Thyroid gland (tissue), 4 donors: ENCODE measurements at regions not wholly inside any gene's neighbourhood (a gene's known extent, or its start where the extent isn't known, plus 50 kb on each side); places are given as distances from the start of the nearest gene placed in this dataset.

Experiments used
- CTCF ChIP-seq, 6 experiments: fragments of 200-600 bp in 3 of 6; fragments of 450-650 bp in 3 of 6; sonication (generic) in 3 of 6; IDR thresholded peaks; one replicate each; pipeline ENCODE4 v1.5.1; 2016 to 2019; ENCODE audit warnings: antibody characterized with exemption in 6 of 6, mild to moderate bottlenecking in 2 of 6, inconsistent platforms in 1 of 6, moderate library complexity in 1 of 6
- POLR2A ChIP-seq, 2 donors: fragments of 450-650 bp; IDR thresholded peaks; one replicate each; pipeline ENCODE4 v1.6.1; 2017; ENCODE audit warnings: antibody characterized with exemption in 2 of 2, mild to moderate bottlenecking in 2 of 2, moderate library complexity in 1 of 2

GRCh38 chr3:13214847-13215472, 141.7 kb upstream of the IQSEC1 start:
- TF ChIP-seq POLR2A (IDR thresholded peaks at IDR 0.05) = no peak
- TF ChIP-seq CTCF (IDR thresholded peaks at IDR 0.05) = no peak
